ENCODE measurements at regions not wholly inside any gene's neighbourhood (a gene's known extent, or its start where the extent isn't known, plus 50 kb on each side); places are given as distances from the start of the nearest gene placed in this dataset.
"Not testable (repeated sequence)": the region's sequence is repeated elsewhere in the genome, so short reads cannot be mapped to it uniquely, and the experiment has no call there.

- DNase-seq: no peak
These were observed 132.9 kb upstream of the LRIG1 start for GRCh38 chr3:66633402-66634381.

- DNase-seq: no peak
These were observed 137.9 kb upstream of the LRIG1 start for GRCh38 chr3:66638717-66639116.

GRCh38 chr3:66639809-66640356, 139.1 kb upstream of the LRIG1 start:
- no peak for DNase-seq

- no peak for DNase-seq
These were observed 141.2 kb upstream of the LRIG1 start for GRCh38 chr3:66642019-66642418.

GRCh38 chr3:66642484-66642883, 141.7 kb upstream of the LRIG1 start:
- no peak for DNase-seq

GRCh38 chr3:66644549-66644948, 143.7 kb upstream of the LRIG1 start:
- no peak for DNase-seq

- no peak for DNase-seq
These were observed 148.2 kb upstream of the LRIG1 start for GRCh38 chr3:66648975-66649374.

- not testable (repeated sequence) for DNase-seq
These were observed 150.7 kb upstream of the LRIG1 start for GRCh38 chr3:66651520-66651919.

- not testable (repeated sequence) for DNase-seq
These were observed 151.3 kb upstream of the LRIG1 start for GRCh38 chr3:66652100-66652499.

- no peak for DNase-seq
These were observed 154.2 kb upstream of the LRIG1 start for GRCh38 chr3:66655044-66655443.

- no peak for DNase-seq
These were observed 154.8 kb upstream of the LRIG1 start for GRCh38 chr3:66655671-66656070.

GRCh38 chr3:66656609-66657008, 155.8 kb upstream of the LRIG1 start:
- no peak for DNase-seq

GRCh38 chr3:66659056-66659455, 158.2 kb upstream of the LRIG1 start:
- DNase-seq: no peak

- no peak for DNase-seq
These were observed 160.8 kb upstream of the LRIG1 start for GRCh38 chr3:66661628-66662027.

GRCh38 chr3:66662894-66663293, 162.1 kb upstream of the LRIG1 start:
- no peak for DNase-seq

GRCh38 chr3:66665021-66665695, 164.3 kb upstream of the LRIG1 start:
- no peak for DNase-seq

- no peak for DNase-seq
These were observed 165.5 kb upstream of the LRIG1 start for GRCh38 chr3:66666362-66666761.

GRCh38 chr3:66667263-66667662, 166.4 kb upstream of the LRIG1 start:
- no peak for DNase-seq

- DNase-seq: no peak
These were observed 170.5 kb upstream of the LRIG1 start for GRCh38 chr3:66671291-66671690.

GRCh38 chr3:66672830-66673229, 172.0 kb upstream of the LRIG1 start:
- no peak for DNase-seq

GRCh38 chr3:66673293-66673692, 172.5 kb upstream of the LRIG1 start:
- no peak for DNase-seq

GRCh38 chr3:66675366-66675765, 174.5 kb upstream of the LRIG1 start:
- no peak for DNase-seq

- DNase-seq: no peak
These were observed 191.4 kb upstream of the LRIG1 start for GRCh38 chr3:66692042-66692765.

Measured in NCI-H524 (cell line).